ENCODE measurements at regions not wholly inside any gene's neighbourhood (a gene's known extent, or its start where the extent isn't known, plus 50 kb on each side); places are given as distances from the start of the nearest gene placed in this dataset.
"Not testable (repeated sequence)": the region's sequence is repeated elsewhere in the genome, so short reads cannot be mapped to it uniquely, and the experiment has no call there.

- no peak for DNase-seq
These were observed 459.1 kb upstream of the BCHE start for GRCh38 chr3:166296179-166296783.

GRCh38 chr3:166291186-166291955, 454.1 kb upstream of the BCHE start:
- no peak for DNase-seq

- no peak for DNase-seq
These were observed 447.8 kb upstream of the BCHE start for GRCh38 chr3:166285001-166285400.

GRCh38 chr3:166283840-166284239, 446.6 kb upstream of the BCHE start:
- DNase-seq, result no peak

- DNase-seq, result no peak
These were observed 445.7 kb upstream of the BCHE start for GRCh38 chr3:166282931-166283330.

GRCh38 chr3:166279636-166280035, 442.4 kb upstream of the BCHE start:
- DNase-seq, result no peak

- no peak for DNase-seq
These were observed 437.8 kb upstream of the BCHE start for GRCh38 chr3:166275024-166275390.

GRCh38 chr3:166274351-166275023, 437.3 kb upstream of the BCHE start:
- no peak for DNase-seq

- no peak for DNase-seq
These were observed 433.2 kb upstream of the BCHE start for GRCh38 chr3:166270429-166270828.

- no peak for DNase-seq
These were observed 427.9 kb upstream of the BCHE start for GRCh38 chr3:166265153-166265552.

- no peak for DNase-seq
These were observed 426.2 kb upstream of the BCHE start for GRCh38 chr3:166263460-166263859.

GRCh38 chr3:166258293-166258850, 421.1 kb upstream of the BCHE start:
- not testable (repeated sequence) for DNase-seq

GRCh38 chr3:166257715-166258114, 420.5 kb upstream of the BCHE start:
- DNase-seq, result no peak

- DNase-seq, result no peak
These were observed 411.6 kb upstream of the BCHE start for GRCh38 chr3:166248784-166249183.

- no peak for DNase-seq
These were observed 406.3 kb upstream of the BCHE start for GRCh38 chr3:166243511-166243910.

- DNase-seq, result no peak
These were observed 385.9 kb upstream of the BCHE start for GRCh38 chr3:166223120-166223519.

- DNase-seq, result no peak
These were observed 374.2 kb upstream of the BCHE start for GRCh38 chr3:166211451-166211850.

GRCh38 chr3:166209701-166210100, 372.5 kb upstream of the BCHE start:
- no peak for DNase-seq

GRCh38 chr3:166205158-166205557, 367.9 kb upstream of the BCHE start:
- no peak for DNase-seq

GRCh38 chr3:166201476-166201875, 364.3 kb upstream of the BCHE start:
- DNase-seq, result no peak

- DNase-seq, result no peak
These were observed 362.3 kb upstream of the BCHE start for GRCh38 chr3:166199491-166199890.

GRCh38 chr3:166195808-166196207, 358.6 kb upstream of the BCHE start:
- DNase-seq, result no peak

- DNase-seq, result no peak
These were observed 354.2 kb upstream of the BCHE start for GRCh38 chr3:166191411-166191810.

GRCh38 chr3:166190360-166190759, 353.1 kb upstream of the BCHE start:
- DNase-seq, result no peak

Measured in NCI-H2081 (cell line).